ENCODE measurements at regions not wholly inside any gene's neighbourhood (a gene's known extent, or its start where the extent isn't known, plus 50 kb on each side); places are given as distances from the start of the nearest gene placed in this dataset.

GRCh38 chr4:167715176-167715575 lies 377.2 kb upstream of the ANXA10 start:
- H3K36me3 Mint-ChIP-seq (ENCODE audit: low read depth) = no peaks in the 10 kb centered on the region
- peaks cover 3% of the 10 kb centered on the region for H3K9me3 Mint-ChIP-seq
- H3K27ac Mint-ChIP-seq = no peak overlapping the region
- POLR2A ChIA-PET = no interaction called here
- no peaks in the 10 kb centered on the region for H3K4me1 Mint-ChIP-seq (ENCODE audit: low read depth)
- intact Hi-C loops (cut with micrococcal nuclease) = no loop called here
- DNase-seq (no peak), ATAC-seq (no peak)
- CTCF ChIA-PET = no interaction called here
- H3K4me3 Mint-ChIP-seq = no peak overlapping the region
- H3K27me3 Mint-ChIP-seq = no peaks in the 10 kb centered on the region
- no peak for TF ChIP-seq CTCF (IDR thresholded peaks at IDR 0.05)

- no peaks in the 10 kb centered on the region for H3K36me3 Mint-ChIP-seq (ENCODE audit: low read depth)
- no peak for TF ChIP-seq CTCF (IDR thresholded peaks at IDR 0.05)
- no peak overlapping the region for H3K27ac Mint-ChIP-seq
- no peaks in the 10 kb centered on the region for H3K4me1 Mint-ChIP-seq (ENCODE audit: low read depth)
- ChIA-PET POLR2A (no interaction called here), CTCF (no interaction called here)
- peaks cover 2% of the 10 kb centered on the region for H3K9me3 Mint-ChIP-seq
- ATAC-seq (no peak), DNase-seq (no peak)
- H3K27me3 Mint-ChIP-seq = no peaks in the 10 kb centered on the region
- no peak overlapping the region for H3K4me3 Mint-ChIP-seq
- intact Hi-C loops (cut with micrococcal nuclease) = no loop called here
Observed at GRCh38 chr4:167717495-167717894, 374.8 kb upstream of the ANXA10 start.

- ATAC-seq = no peak
- POLR2A ChIA-PET = no interaction called here
- CTCF ChIA-PET = interaction anchor here (0.9 kb wide), 1 partner anchor 9 kb away, joined by 3 read pairs; no protein-coding TSS in a partner anchor
- H3K4me1 Mint-ChIP-seq (ENCODE audit: low read depth) = no peaks in the 10 kb centered on the region
- intact Hi-C loops (cut with micrococcal nuclease) = no loop called here
- no peak overlapping the region for H3K27ac Mint-ChIP-seq
- DNase-seq = no peak
- no peak for TF ChIP-seq CTCF (IDR thresholded peaks at IDR 0.05)
- H3K9me3 Mint-ChIP-seq = no peaks in the 10 kb centered on the region
- H3K36me3 Mint-ChIP-seq (ENCODE audit: low read depth) = no peaks in the 10 kb centered on the region
- no peak overlapping the region for H3K4me3 Mint-ChIP-seq
- H3K27me3 Mint-ChIP-seq = no peaks in the 10 kb centered on the region
Observed at GRCh38 chr4:167721617-167722486, 370.5 kb upstream of the ANXA10 start.

DNA sequence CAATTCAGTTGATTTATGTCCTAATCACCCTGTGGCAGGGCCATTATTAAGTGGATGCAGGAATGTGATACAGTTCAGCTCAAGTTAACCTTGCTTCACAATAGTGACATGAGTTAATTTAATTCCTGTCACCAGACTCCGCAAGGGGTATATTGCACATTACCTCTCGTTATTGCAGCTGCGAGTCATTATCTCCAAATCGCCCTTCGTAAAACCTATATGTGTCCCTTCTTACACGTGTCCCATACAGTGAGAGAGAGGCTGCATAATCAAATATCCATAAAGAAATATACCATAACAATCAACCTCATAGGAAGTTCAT lies 369.9 kb upstream of the ANXA10 start:
- no peak for DNase-seq
- H3K9me3 Mint-ChIP-seq = no peaks in the 10 kb centered on the region
- no peaks in the 10 kb centered on the region for H3K36me3 Mint-ChIP-seq (ENCODE audit: low read depth)
- H3K4me1 Mint-ChIP-seq (ENCODE audit: low read depth) = no peaks in the 10 kb centered on the region
- H3K27me3 Mint-ChIP-seq = no peaks in the 10 kb centered on the region
- intact Hi-C loops (cut with micrococcal nuclease) = no loop called here
- no peak overlapping the region for H3K4me3 Mint-ChIP-seq
- no peak for TF ChIP-seq CTCF (IDR thresholded peaks at IDR 0.05)
- ChIA-PET CTCF (interaction anchor here (0.9 kb wide), 1 partner anchor 10 kb away, joined by 3 read pairs; no protein-coding TSS in a partner anchor), POLR2A (no interaction called here)
- no peak overlapping the region for H3K27ac Mint-ChIP-seq
- no peak for ATAC-seq

DNA sequence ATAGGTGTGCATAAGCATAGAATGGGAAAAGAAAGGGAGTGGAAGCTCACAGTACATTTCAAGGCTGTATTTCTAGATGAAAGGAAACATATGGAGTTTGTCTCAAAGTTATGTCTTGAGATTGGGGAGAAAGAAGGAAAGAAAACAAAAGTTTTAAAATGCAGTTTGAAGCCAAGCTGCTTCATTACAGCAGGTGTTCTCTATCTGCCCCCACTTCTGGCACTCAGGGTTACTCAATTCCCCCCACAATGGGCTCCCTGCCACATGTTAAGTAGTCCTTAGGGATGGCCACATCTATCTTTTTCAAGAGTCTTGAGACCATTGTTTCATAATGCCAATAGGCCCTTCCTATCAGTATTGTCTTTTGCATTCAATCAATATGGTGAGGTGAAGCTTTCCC lies 367.4 kb upstream of the ANXA10 start:
- no peak overlapping the region for H3K27ac Mint-ChIP-seq
- H3K4me3 Mint-ChIP-seq = no peak overlapping the region
- H3K36me3 Mint-ChIP-seq (ENCODE audit: low read depth) = no peaks in the 10 kb centered on the region
- no peaks in the 10 kb centered on the region for H3K27me3 Mint-ChIP-seq
- intact Hi-C loops (cut with micrococcal nuclease) = no loop called here
- POLR2A ChIA-PET = no interaction called here
- ATAC-seq = no peak
- H3K4me1 Mint-ChIP-seq (ENCODE audit: low read depth) = no peaks in the 10 kb centered on the region
- no peak for TF ChIP-seq CTCF (IDR thresholded peaks at IDR 0.05)
- no peak for DNase-seq
- CTCF ChIA-PET = no interaction called here
- peaks cover 3% of the 10 kb centered on the region for H3K9me3 Mint-ChIP-seq
